PFSK-1 (cell line): ENCODE measurements at regions not wholly inside any gene's neighbourhood (a gene's known extent, or its start where the extent isn't known, plus 50 kb on each side); places are given as distances from the start of the nearest gene placed in this dataset.

Source experiments
- POLR2AphosphoS5 ChIP-seq: IDR thresholded peaks from 2 replicates; pipeline ENCODE4 v1.6.1; 2012; ENCODE audit warnings: low read depth, mild to moderate bottlenecking, control low read depth, low read length, moderate library complexity
- TAF1 ChIP-seq: IDR thresholded peaks from 2 replicates; pipeline ENCODE4 v1.6.1; 2012; ENCODE audit warnings: low read length, control low read depth, borderline replicate concordance; ENCODE audit not compliant: insufficient read depth
- TF ChIP-seq, protein P1 (sequence below), 2 experiments: IDR thresholded peaks; 2 replicates each; pipeline versions ENCODE4 v1.6.1 to v1.8.0; 2011 to 2012; ENCODE audit warnings: low read depth in 2 of 2, low read length in 2 of 2, control low read depth in 1 of 2, inconsistent platforms in 1 of 2, mild to moderate bottlenecking in 1 of 2, moderate library complexity in 1 of 2; ENCODE audit not compliant: insufficient read depth in 1 of 2

DNA sequence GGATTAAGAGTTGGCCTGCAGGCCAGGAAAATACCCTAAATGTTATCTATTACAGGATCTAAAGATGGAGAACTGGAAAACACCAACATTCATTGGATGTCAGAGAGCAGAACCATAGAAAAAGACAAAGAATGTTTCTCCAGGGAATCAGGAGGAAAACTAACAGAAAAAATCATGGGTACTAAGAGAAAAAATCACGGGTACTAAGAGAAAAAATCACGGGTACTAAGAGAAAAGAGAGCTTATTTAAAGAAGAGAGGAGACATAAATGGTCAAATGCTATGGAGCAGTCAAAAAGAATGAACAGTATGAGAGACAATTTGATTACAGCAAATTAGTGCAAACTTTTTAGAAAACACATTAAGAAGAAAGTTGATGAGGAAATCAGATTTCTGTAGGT, 73.8 kb upstream of the SERBP1 start:
- TF ChIP-seq, protein P1, sequence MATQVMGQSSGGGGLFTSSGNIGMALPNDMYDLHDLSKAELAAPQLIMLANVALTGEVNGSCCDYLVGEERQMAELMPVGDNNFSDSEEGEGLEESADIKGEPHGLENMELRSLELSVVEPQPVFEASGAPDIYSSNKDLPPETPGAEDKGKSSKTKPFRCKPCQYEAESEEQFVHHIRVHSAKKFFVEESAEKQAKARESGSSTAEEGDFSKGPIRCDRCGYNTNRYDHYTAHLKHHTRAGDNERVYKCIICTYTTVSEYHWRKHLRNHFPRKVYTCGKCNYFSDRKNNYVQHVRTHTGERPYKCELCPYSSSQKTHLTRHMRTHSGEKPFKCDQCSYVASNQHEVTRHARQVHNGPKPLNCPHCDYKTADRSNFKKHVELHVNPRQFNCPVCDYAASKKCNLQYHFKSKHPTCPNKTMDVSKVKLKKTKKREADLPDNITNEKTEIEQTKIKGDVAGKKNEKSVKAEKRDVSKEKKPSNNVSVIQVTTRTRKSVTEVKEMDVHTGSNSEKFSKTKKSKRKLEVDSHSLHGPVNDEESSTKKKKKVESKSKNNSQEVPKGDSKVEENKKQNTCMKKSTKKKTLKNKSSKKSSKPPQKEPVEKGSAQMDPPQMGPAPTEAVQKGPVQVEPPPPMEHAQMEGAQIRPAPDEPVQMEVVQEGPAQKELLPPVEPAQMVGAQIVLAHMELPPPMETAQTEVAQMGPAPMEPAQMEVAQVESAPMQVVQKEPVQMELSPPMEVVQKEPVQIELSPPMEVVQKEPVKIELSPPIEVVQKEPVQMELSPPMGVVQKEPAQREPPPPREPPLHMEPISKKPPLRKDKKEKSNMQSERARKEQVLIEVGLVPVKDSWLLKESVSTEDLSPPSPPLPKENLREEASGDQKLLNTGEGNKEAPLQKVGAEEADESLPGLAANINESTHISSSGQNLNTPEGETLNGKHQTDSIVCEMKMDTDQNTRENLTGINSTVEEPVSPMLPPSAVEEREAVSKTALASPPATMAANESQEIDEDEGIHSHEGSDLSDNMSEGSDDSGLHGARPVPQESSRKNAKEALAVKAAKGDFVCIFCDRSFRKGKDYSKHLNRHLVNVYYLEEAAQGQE (IDR thresholded peaks at IDR 0.05; ENCODE audit: insufficient read depth in 1 of 2, low read depth in 2 of 2, low read length in 2 of 2) = no peak
- no peak for TF ChIP-seq POLR2AphosphoS5
- TF ChIP-seq TAF1 = no peak
